Fibroblast of lung (primary cell): ENCODE measurements at regions not wholly inside any gene's neighbourhood (a gene's known extent, or its start where the extent isn't known, plus 50 kb on each side); places are given as distances from the start of the nearest gene placed in this dataset.

Experiments
- DNase-seq, 2 donors: peaks; one replicate each; pipeline versions ENCODE4 v3.0.0 to v3.0.0-alpha.2; 2010; ENCODE audit warnings: low read depth in 2 of 2
- H2AFZ ChIP-seq: 2 replicates; pipeline ENCODE4 v1.5.1; 2012; ENCODE audit warnings: low read length, control low read depth, inconsistent platforms
- H3K27ac ChIP-seq: 2 replicates; pipeline ENCODE4 v1.5.1; 2011; ENCODE audit warnings: low read length, control low read depth; ENCODE audit not compliant: insufficient read depth
- H3K27me3 ChIP-seq: 2 replicates; pipeline ENCODE4 v1.5.1; 2011; ENCODE audit warnings: mild to moderate bottlenecking, low read length; ENCODE audit not compliant: control insufficient read depth, insufficient read depth
- H3K36me3 ChIP-seq: 2 replicates; pipeline ENCODE4 v1.5.1; 2011; ENCODE audit warnings: low read length; ENCODE audit not compliant: control insufficient read depth, insufficient read depth
- H3K4me1 ChIP-seq: 2 replicates; pipeline ENCODE4 v1.5.1; 2011; ENCODE audit warnings: low read length; ENCODE audit not compliant: control insufficient read depth, insufficient read depth; ENCODE audit errors: extremely low read depth
- H3K4me2 ChIP-seq: 2 replicates; pipeline ENCODE4 v1.5.1; 2011; ENCODE audit warnings: low read length, control low read depth; ENCODE audit not compliant: insufficient read depth; ENCODE audit errors: extremely low read depth
- H3K4me3 ChIP-seq, 4 experiments: fragments of 200-600 bp in 1 of 4; sonication (generic) in 1 of 4; replicated peaks in 1 of 4; 2 replicates each; pipeline ENCODE4 v1.5.1; 2011 to 2016; ENCODE audit warnings: low read length in 4 of 4, low read depth in 3 of 4, mild to moderate bottlenecking in 3 of 4, control low read depth in 2 of 4, inconsistent platforms in 1 of 4, mixed read lengths in 1 of 4; ENCODE audit not compliant: insufficient read depth in 1 of 4; ENCODE audit errors: control extremely low read depth in 1 of 4
- H3K79me2 ChIP-seq: 2 replicates; pipeline ENCODE4 v1.5.1; 2012; ENCODE audit warnings: mild to moderate bottlenecking, low read length, inconsistent platforms; ENCODE audit not compliant: control insufficient read depth, insufficient read depth
- H3K9ac ChIP-seq: 2 replicates; pipeline ENCODE4 v1.5.1; 2011; ENCODE audit warnings: mild to moderate bottlenecking, low read length, control low read depth; ENCODE audit not compliant: insufficient read depth
- H3K9me3 ChIP-seq: 2 replicates; pipeline ENCODE4 v1.5.1; 2012; ENCODE audit warnings: low read depth, low read length; ENCODE audit not compliant: control insufficient read depth, insufficient read depth
- H4K20me1 ChIP-seq: 2 replicates; pipeline ENCODE4 v1.5.1; 2011; ENCODE audit warnings: low read length; ENCODE audit not compliant: control insufficient read depth, insufficient read depth; ENCODE audit errors: extremely low read depth
- EZH2 ChIP-seq: IDR thresholded peaks from 2 replicates; pipeline ENCODE4 v1.5.1; 2012; ENCODE audit warnings: low read length, control low read depth, mild to moderate bottlenecking; ENCODE audit errors: missing control alignments
- TF ChIP-seq, protein P1 (sequence below), 2 donors: IDR thresholded peaks in 1 of 2; conservative IDR thresholded peaks in 1 of 2; 1 replicate in 1 of 2; 2 replicates in 1 of 2; pipeline ENCODE4 v1.5.1; 2011 to 2012; ENCODE audit warnings: low read length in 2 of 2, control low read depth in 1 of 2, inconsistent platforms in 1 of 2, low read depth in 1 of 2, mild to moderate bottlenecking in 1 of 2

DNA sequence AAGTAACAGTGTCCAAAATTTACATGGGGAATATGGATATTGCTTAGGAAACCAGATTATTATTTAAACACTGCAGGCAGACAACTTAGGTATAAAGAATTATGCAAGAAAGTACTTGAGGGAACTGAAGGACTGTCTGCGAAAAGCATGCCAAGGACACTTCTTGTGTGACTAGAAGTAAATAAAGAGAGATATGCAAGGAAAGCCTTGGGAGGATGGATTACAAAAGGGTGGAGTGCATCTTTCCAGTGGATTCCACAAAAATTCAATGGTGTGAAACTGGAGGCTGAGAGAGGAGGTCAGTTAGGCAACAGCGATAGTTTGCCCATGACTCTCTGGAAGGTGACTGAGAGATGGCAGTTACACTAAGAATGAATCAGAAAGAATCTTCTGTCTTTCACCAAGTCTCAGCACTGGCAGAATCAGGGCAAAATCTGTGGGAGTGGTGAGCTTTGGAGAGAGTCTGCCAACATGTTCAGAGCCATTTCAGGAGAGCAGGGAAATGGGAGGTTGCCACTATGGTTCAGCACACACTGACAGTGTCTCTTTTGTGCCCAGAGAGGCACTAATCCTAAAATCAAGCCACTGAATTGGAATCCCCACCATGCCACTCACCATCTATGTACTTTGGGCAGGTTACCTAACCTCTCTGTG is 331.6 kb downstream of the BMPER start:
- Histone ChIP-seq H3K4me2 (no peak overlapping the region), H3K4me3 (no peak overlapping the region), H2AFZ (no peak overlapping the region), H3K27me3 (peaks cover 3% of the 10 kb centered on the region), H3K27ac (no peak overlapping the region), H3K79me2 (no peaks in the 10 kb centered on the region), H3K9ac (no peak overlapping the region), H3K4me1 (no peaks in the 10 kb centered on the region), H4K20me1 (no peaks in the 10 kb centered on the region), H3K9me3 (no peaks in the 10 kb centered on the region), H3K36me3 (no peaks in the 10 kb centered on the region)
- DNase-seq: no peak
- TF ChIP-seq, protein P1, sequence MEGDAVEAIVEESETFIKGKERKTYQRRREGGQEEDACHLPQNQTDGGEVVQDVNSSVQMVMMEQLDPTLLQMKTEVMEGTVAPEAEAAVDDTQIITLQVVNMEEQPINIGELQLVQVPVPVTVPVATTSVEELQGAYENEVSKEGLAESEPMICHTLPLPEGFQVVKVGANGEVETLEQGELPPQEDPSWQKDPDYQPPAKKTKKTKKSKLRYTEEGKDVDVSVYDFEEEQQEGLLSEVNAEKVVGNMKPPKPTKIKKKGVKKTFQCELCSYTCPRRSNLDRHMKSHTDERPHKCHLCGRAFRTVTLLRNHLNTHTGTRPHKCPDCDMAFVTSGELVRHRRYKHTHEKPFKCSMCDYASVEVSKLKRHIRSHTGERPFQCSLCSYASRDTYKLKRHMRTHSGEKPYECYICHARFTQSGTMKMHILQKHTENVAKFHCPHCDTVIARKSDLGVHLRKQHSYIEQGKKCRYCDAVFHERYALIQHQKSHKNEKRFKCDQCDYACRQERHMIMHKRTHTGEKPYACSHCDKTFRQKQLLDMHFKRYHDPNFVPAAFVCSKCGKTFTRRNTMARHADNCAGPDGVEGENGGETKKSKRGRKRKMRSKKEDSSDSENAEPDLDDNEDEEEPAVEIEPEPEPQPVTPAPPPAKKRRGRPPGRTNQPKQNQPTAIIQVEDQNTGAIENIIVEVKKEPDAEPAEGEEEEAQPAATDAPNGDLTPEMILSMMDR (conservative IDR thresholded peaks at IDR 0.05 in 1 of 2, IDR thresholded peaks at IDR 0.05 in 1 of 2; ENCODE audit: low read depth in 1 of 2, low read length in 2 of 2): no peak
- TF ChIP-seq EZH2: no peak

DNA sequence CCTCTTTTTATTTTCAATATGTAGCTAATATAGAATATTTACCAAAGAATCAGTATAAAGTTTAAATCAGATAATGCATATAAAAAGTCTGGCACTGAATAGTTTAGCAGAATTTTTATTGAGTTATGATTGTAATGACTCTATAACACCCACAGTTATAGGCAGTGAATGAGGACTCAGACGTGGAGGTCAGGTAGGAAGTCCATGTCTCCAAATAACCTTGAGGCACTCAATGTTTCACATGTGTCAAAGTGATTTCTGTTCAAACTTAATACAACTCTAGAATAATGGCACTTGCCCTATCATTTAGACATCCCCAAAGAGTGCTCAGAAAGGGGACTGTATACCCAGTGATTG is 332.1 kb downstream of the BMPER start:
- Histone ChIP-seq H2AFZ (no peak overlapping the region), H3K4me2 (no peak overlapping the region)
- no peak for DNase-seq

DNA sequence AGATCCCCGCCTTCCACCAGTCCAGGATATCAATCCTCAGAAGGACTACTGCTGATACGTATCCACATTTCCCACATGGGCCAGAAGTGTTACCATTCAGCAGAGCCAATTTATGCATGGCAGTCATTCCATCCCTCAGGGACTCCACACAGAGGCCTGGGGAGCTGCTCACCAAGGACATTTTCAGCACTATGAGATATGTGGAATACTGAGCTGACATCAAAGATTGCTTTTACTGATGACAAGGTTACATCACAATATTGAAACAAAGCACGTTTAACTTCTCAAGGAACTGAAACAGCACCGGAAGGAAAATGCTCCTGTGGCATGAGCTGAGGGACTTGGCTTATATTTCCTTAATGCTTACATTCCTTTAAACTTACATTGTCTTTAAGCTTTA is 335.1 kb downstream of the BMPER start:
- no peak overlapping the region for H3K27ac ChIP-seq
- TF ChIP-seq EZH2: no peak
- TF ChIP-seq, protein P1 (conservative IDR thresholded peaks at IDR 0.05 in 1 of 2, IDR thresholded peaks at IDR 0.05 in 1 of 2; ENCODE audit: low read depth in 1 of 2, low read length in 2 of 2): no peak
- no peaks in the 10 kb centered on the region for H3K9me3 ChIP-seq
- H3K4me3 ChIP-seq: no peak overlapping the region
- no peaks in the 10 kb centered on the region for H3K36me3 ChIP-seq
- H3K4me2 ChIP-seq: no peak overlapping the region
- no peaks in the 10 kb centered on the region for H3K79me2 ChIP-seq
- H4K20me1 ChIP-seq: no peaks in the 10 kb centered on the region
- DNase-seq: no peak
- H2AFZ ChIP-seq: no peak overlapping the region
- H3K27me3 ChIP-seq: peaks cover 3% of the 10 kb centered on the region
- no peaks in the 10 kb centered on the region for H3K4me1 ChIP-seq
- no peak overlapping the region for H3K9ac ChIP-seq

More for the DNA sequence above, 332.1 kb downstream of the BMPER start:
- Histone ChIP-seq H4K20me1 (no peaks in the 10 kb centered on the region), H3K27me3 (peaks cover 3% of the 10 kb centered on the region), H3K4me1 (no peaks in the 10 kb centered on the region), H3K4me3 (no peak overlapping the region), H3K9me3 (no peaks in the 10 kb centered on the region), H3K9ac (no peak overlapping the region), H3K79me2 (no peaks in the 10 kb centered on the region), H3K36me3 (no peaks in the 10 kb centered on the region), H3K27ac (no peak overlapping the region)
- no peak for TF ChIP-seq EZH2
- TF ChIP-seq, protein P1 (conservative IDR thresholded peaks at IDR 0.05 in 1 of 2, IDR thresholded peaks at IDR 0.05 in 1 of 2; ENCODE audit: low read depth in 1 of 2, low read length in 2 of 2): no peak
